IPS DF 6.9 (cell line): ENCODE measurements at regions not wholly inside any gene's neighbourhood (a gene's known extent, or its start where the extent isn't known, plus 50 kb on each side); places are given as distances from the start of the nearest gene placed in this dataset.

Source experiments
- DNase-seq: peaks from one replicate; pipeline ENCODE4 v3.0.0-alpha.2; 2013; ENCODE audit warnings: low read depth, low spot score
- H3K27ac ChIP-seq: one replicate; pipeline ENCODE4 v1.5.1; 2013; ENCODE audit warnings: low read length, control low read depth
- H3K27me3 ChIP-seq: 2 replicates; pipeline ENCODE4 v1.6.1; 2013; ENCODE audit warnings: mild to moderate bottlenecking, low read length; ENCODE audit not compliant: control insufficient read depth, insufficient read depth
- H3K36me3 ChIP-seq: 2 replicates; pipeline ENCODE4 v1.6.1; 2013; ENCODE audit warnings: low read length; ENCODE audit not compliant: control insufficient read depth, insufficient read depth
- H3K4me1 ChIP-seq: 2 replicates; pipeline ENCODE4 v1.6.1; 2013; ENCODE audit warnings: low read length; ENCODE audit not compliant: control insufficient read depth, insufficient read depth
- H3K4me3 ChIP-seq: 2 replicates; pipeline ENCODE4 v1.5.1; 2013; ENCODE audit warnings: mild to moderate bottlenecking, low read length
- H3K9me3 ChIP-seq: 2 replicates; pipeline ENCODE4 v1.6.1; 2013; ENCODE audit warnings: low read length, inconsistent platforms; ENCODE audit not compliant: control insufficient read depth, insufficient read depth
- WGBS: extraction: QIAGEN DNeasy Blood & Tissue Kit; methylation state at CpG from one replicate; pipeline ENCODE4 v1.1.7; 2013; ENCODE audit warnings: mixed read lengths, missing lambda C conversion rate; ENCODE audit not compliant: insufficient read length, insufficient coverage; 5-methylcytosine and 5-hydroxymethylcytosine counted together

DNA sequence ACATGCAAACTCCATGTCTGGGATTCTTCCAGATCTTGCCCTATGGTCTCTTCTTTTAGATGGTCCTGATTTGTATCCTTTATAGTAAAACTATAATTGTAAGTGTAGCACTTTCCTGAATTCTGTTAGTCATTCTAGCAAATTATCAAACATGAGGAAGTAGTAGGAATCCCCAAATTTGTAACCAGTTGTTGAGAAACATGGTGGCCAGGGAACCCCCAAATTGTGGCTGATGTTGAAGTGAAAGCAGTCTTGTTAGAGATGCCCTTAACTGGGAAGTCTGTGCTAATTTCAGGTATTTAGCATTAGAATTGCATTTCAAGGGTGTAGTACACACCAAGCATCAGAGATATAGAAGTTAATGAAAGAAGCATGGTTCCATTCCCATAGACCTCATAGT is 180.4 kb upstream of the STT3B start:
- no peak for DNase-seq
- no peaks in the 10 kb centered on the region for H3K27me3 ChIP-seq
- H3K9me3 ChIP-seq: no peaks in the 10 kb centered on the region; the same call in 1 of the 2 replicates
- H3K4me3 ChIP-seq: no peak overlapping the region
- H3K4me1 ChIP-seq: 0 out of 2 replicates have a peak, but pooled peaks cover 1% of the 10 kb centered on the region
- no peaks in the 10 kb centered on the region for H3K36me3 ChIP-seq
- H3K27ac ChIP-seq: no peak overlapping the region

DNA sequence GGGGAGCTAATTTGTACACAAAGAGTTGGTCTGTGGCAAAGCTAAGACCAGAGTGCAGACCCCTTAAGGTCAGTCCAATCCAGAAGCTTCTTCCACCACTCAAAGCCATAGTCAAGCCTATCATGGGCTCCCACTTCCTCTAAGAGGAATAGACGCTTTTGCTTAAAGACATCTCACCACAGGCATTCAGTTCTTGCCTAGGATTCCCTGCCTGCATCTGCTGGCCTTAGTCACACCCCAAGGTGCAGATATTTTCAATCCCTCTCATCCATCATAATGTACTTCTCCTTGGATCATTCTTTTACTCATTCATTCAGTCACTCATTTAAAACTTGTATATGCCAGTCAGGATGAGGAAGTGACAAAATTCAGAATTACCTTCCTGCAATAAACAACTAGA is 179.6 kb upstream of the STT3B start:
- DNase-seq: no peak
- no peak overlapping the region for H3K27ac ChIP-seq

DNA sequence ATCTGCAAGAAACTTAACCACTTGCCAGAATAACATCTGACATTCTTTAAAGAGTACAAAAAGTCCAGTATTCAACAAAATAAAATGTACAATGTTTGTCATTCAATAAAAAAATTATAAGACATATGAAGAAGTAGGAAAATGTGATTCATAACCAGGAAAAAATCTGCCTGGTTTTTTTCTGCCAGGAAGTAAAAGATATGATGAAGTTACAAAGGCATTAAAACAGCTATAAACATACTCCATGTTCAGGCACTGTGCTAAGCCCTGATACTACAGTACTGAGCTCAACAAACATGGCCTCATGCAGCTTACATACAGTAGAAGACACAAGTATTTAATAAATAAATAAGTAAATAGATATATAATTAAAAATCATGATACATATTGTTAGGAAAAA is 178.4 kb upstream of the STT3B start:
- DNase-seq: no peak
- no peaks in the 10 kb centered on the region; the same call in 1 of the 2 replicates for H3K9me3 ChIP-seq
- H3K27ac ChIP-seq: no peak overlapping the region
- no peak overlapping the region for H3K4me3 ChIP-seq
- no peaks in the 10 kb centered on the region for H3K27me3 ChIP-seq
- 0 out of 2 replicates have a peak, but pooled peaks cover 1% of the 10 kb centered on the region for H3K4me1 ChIP-seq
- no peaks in the 10 kb centered on the region for H3K36me3 ChIP-seq

More for the DNA sequence above, 179.6 kb upstream of the STT3B start:
- no peaks in the 10 kb centered on the region; the same call in 1 of the 2 replicates for H3K9me3 ChIP-seq
- no peak overlapping the region for H3K4me3 ChIP-seq
- no peaks in the 10 kb centered on the region for H3K27me3 ChIP-seq
- H3K4me1 ChIP-seq: 0 out of 2 replicates have a peak, but pooled peaks cover 1% of the 10 kb centered on the region
- no peaks in the 10 kb centered on the region for H3K36me3 ChIP-seq
- no CpG with 5 or more reads among the region's 1 CpG for WGBS

DNA sequence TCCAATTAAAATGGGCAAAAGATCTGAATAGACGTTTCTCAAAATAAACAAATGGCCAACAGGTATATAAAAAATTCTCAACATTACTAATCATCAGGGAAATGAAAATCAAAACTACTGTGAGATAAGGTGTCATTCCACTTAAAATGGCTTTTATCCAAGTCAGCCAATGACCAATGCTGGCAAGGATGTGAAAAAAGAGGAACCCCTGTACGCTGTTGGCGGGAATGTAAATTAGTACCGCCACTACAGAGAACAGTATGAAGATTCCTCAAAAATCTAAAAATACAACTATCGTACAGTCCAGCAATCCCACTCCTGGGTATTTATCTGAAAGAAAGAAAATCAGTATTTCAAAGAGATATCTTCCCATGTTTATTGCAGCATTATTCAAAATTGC is 176.9 kb upstream of the STT3B start:
- DNase-seq: no peak
- Histone ChIP-seq H3K4me3 (no peak overlapping the region), H3K27me3 (no peaks in the 10 kb centered on the region), H3K9me3 (no peaks in the 10 kb centered on the region; the same call in 1 of the 2 replicates), H3K4me1 (no peaks in the 10 kb centered on the region), H3K36me3 (no peaks in the 10 kb centered on the region), H3K27ac (no peak overlapping the region)
- WGBS: no CpG with 5 or more reads among the region's 5 CpGs

DNA sequence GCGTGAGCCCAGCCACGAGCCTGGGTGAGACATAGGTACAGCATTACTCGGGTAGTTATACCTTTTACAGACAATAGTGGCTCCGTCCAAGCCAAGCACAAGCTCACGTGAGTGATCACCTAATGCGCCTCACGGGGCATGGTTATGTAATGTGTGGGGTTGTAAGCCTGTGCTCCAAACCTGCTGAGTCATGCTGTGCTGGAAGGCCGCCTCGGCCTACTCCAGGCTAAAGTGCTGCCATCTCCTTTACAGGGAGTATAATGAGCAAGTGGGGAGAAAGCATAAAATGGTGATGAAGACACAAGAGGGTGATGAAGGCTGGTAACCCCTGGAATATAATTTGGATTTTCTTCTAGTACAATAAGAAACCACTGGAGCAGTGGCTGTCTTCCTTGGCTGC is 175.8 kb upstream of the STT3B start:
- H3K27me3 ChIP-seq: no peaks in the 10 kb centered on the region
- H3K27ac ChIP-seq: no peak overlapping the region
- H3K36me3 ChIP-seq: no peaks in the 10 kb centered on the region
- no peak for DNase-seq
- no peaks in the 10 kb centered on the region; the same call in 1 of the 2 replicates for H3K9me3 ChIP-seq
- H3K4me1 ChIP-seq: no peaks in the 10 kb centered on the region
- no peak overlapping the region for H3K4me3 ChIP-seq
- no CpG with 5 or more reads among the region's 9 CpGs for WGBS

DNA sequence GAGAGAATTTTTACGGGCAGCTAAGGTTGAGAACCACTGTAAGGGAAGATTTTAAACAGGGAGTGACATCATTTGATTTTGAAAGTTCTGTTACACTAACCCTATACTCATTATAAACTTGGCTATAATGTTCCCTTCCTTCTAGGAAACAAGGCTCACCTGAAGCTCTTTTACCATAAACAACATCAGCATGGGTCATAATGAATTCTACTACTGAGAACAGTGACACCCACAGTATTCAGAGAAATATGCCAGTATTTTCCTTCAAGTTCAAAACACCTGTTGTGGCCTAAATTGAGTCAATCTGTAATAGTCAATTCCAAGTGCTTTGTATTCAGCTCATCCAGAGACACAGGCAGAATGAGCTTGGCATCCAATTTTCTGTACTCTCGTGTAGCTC is 175.3 kb upstream of the STT3B start:
- Histone ChIP-seq H3K27me3 (no peaks in the 10 kb centered on the region), H3K4me3 (no peak overlapping the region), H3K4me1 (no peaks in the 10 kb centered on the region), H3K27ac (no peak overlapping the region), H3K36me3 (no peaks in the 10 kb centered on the region), H3K9me3 (no peaks in the 10 kb centered on the region; the same call in 1 of the 2 replicates)
- no peak for DNase-seq
- no CpG with 5 or more reads among the region's 2 CpGs for WGBS

DNA sequence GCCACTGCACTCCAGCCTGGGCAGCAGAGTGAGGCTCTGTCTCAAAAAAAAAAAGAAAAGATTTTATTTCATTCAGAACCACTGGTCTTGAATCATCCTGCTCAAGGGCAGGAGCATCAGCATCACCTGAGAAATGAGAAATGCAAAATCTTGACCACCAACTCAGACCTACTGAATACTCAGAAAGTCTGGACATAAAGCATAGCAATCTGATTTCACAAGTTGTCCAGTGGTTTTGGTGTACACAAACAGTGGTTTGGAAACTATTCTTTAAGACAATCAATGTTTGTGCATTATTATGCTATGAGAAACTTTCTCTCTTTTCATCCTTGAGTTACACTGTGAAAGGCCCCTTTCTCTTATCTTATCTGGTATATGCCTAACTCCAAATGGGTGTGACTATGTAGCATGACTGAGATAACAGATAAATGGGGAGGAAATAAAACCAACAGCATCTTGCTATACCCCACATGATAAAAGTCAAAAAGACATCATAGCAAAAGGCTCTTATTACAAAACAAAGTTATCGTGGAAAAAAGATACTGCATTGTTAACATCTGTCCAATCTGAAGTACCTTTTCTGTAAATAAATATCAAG is 174.2 kb upstream of the STT3B start:
- DNase-seq: no peak
- H3K36me3 ChIP-seq: no peaks in the 10 kb centered on the region
- H3K9me3 ChIP-seq: no peaks in the 10 kb centered on the region
- H3K4me3 ChIP-seq: no peak overlapping the region
- H3K27ac ChIP-seq: no peak overlapping the region
- H3K4me1 ChIP-seq: no peaks in the 10 kb centered on the region
- H3K27me3 ChIP-seq: no peaks in the 10 kb centered on the region
- WGBS: no CpG with 5 or more reads among the region's 1 CpG

DNA sequence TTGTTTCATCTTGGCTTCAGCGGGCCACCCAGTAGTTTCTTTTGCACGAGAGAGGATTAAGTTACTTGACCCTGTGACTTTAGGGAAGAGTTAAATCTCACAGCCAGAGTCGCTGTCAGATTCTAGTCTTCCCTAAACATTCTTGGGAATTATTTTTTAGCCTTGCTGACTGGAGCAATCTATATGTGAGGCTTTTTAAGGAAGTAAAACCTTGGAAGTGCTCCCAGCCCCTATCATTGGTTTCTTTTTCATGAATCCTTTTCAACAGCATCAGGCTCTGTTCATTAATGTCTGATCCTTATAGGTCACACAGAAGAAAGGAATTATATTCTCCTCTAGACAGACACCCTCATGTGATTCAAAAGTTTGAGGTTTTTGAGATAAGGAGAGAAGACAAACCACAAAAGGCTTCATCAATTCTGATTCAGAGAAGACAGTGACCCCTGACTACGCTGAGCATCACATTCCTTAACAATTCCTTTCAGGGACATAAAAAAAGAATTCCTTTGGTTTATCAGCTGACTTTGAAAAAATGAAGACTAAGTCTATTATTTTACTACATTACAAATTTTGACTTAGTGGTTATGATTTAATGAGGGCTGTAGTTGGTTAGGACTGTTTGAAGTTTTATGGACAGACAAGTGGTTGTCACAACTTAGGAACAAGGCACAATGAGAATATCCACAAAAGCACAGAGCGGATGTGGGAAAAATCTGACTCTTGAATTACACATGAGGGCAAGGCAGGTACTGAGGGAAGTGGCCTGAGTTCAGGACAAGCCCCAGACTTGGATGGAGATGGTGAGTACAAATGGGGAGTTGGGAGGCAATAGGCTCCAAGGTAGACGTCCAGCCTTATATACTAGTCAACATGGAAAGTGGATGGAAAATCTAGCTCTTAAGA is 171.1 kb upstream of the STT3B start:
- no CpG with 5 or more reads among the region's 6 CpGs for WGBS
- Histone ChIP-seq H3K27ac (no peak overlapping the region), H3K4me1 (no peaks in the 10 kb centered on the region)

GRCh38 chr3:31364188-31364587 is 168.5 kb upstream of the STT3B start:
- Histone ChIP-seq H3K9me3 (no peaks in the 10 kb centered on the region), H3K4me3 (no peak overlapping the region), H3K27me3 (no peaks in the 10 kb centered on the region), H3K27ac (no peak overlapping the region), H3K36me3 (no peaks in the 10 kb centered on the region), H3K4me1 (no peaks in the 10 kb centered on the region)
- WGBS: no CpG with 5 or more reads among the region's 1 CpG
- DNase-seq: no peak

More for the DNA sequence above, 171.1 kb upstream of the STT3B start:
- Histone ChIP-seq H3K27me3 (no peaks in the 10 kb centered on the region), H3K4me3 (no peak overlapping the region), H3K9me3 (no peaks in the 10 kb centered on the region), H3K36me3 (no peaks in the 10 kb centered on the region)
- DNase-seq: no peak

DNA sequence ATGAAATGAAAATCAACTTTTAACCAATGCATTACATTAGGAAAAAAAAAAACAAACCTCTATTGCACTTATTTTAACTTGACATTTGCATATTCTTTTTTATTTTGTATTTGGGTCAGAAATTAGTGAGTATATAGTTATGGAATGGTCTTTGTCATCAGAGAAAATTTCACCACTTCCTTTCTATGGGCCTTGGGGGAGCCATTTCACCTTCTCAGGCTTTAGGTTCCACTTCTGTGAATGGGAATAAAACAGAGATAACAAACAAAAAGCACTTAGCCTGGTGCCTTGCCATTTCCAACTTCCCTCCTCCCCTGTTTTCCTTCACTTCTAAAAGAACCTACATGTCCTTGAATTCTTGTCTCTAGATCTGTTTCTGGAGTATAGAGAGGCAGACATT is 168.0 kb upstream of the STT3B start:
- no peaks in the 10 kb centered on the region for H3K4me1 ChIP-seq
- H3K27ac ChIP-seq: no peak overlapping the region

DNA sequence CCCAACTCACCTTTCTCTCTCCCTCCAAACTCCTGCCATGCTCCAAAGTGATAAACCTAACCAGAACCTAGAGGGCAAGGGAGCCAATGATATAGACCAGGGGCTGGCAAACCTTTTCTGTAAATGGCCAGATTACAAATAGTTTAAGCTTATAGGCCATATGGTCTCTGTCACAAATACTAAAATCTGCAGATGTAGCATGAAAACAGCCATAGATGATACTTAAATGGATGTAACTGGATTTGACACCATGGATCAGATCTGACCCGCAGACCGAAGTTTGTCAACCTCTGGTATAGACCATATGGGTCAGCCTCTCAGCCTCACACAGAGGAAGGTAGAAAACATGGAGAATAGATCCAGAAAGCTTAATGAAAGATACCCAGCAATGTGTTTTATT is 165.2 kb upstream of the STT3B start:
- WGBS: no CpG with 5 or more reads among the region's 2 CpGs
- no peak for DNase-seq
- Histone ChIP-seq H3K9me3 (no peaks in the 10 kb centered on the region), H3K36me3 (no peaks in the 10 kb centered on the region), H3K27me3 (no peaks in the 10 kb centered on the region), H3K4me3 (no peak overlapping the region), H3K27ac (no peak overlapping the region), H3K4me1 (no peaks in the 10 kb centered on the region)

More for the DNA sequence above, 168.0 kb upstream of the STT3B start:
- Histone ChIP-seq H3K27me3 (no peaks in the 10 kb centered on the region), H3K9me3 (no peaks in the 10 kb centered on the region), H3K36me3 (no peaks in the 10 kb centered on the region), H3K4me3 (no peak overlapping the region)
- DNase-seq: no peak
